T-helper 1 cell treated with Interleukin-12 subunit alpha and Interleukin-12 subunit beta and Interleukin-4 antibody, amounts not matched to agents 30 ng/mL and 1 ng/mL, for 36 hours (primary cell): ENCODE measurements at regions not wholly inside any gene's neighbourhood (a gene's known extent, or its start where the extent isn't known, plus 50 kb on each side); places are given as distances from the start of the nearest gene placed in this dataset.

Experiments used
- intact Hi-C: fragments of 100-400 bp; cut with micrococcal nuclease; formaldehyde crosslinking; loops from one replicate; pipeline ENCODE4 v1.15.1; 2024

DNA sequence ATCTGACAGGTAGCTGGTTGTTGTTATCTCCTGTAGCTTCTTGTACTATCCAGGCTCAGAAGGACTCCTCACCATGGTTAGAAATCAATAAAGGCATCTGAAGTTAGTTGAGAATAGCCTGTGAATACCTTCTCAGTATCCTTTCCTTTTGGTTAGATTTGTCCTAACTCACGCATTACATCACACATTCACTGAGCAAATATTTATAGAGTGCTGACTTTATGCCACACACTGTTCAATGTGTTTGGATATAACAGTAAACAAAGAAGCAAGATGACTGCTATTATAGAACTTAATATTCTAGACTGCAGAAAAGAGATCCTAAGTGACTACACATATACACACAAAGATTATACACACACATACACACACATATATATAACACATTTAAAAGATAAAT lies 889.9 kb upstream of the CHAC2 start:
- intact Hi-C loops, result no loop called here

GRCh38 chr2:52874466-52875106 lies 893.0 kb upstream of the CHAC2 start:
- intact Hi-C loops, result no loop called here

DNA sequence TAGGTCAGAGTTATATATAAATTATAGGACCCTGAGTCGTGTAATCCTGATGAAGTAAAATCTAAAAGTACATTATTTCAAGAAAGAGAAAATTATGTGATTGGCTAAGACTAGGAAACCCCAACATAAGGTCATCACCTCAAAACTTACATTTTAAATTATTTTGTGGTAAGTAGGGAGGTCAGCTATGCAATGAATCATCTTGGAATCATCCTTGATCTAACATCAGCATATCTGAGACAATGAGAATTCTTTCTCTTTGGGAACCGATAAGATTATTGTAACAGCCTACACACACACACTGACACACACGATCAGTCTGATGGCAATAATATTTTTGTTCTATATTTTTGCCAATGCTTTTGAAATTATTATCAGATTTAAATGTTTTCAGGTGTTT lies 904.8 kb upstream of the CHAC2 start:
- intact Hi-C loops, result no loop called here

GRCh38 chr2:52861596-52861995 lies 906.0 kb upstream of the CHAC2 start:
- intact Hi-C loops, result no loop called here

DNA sequence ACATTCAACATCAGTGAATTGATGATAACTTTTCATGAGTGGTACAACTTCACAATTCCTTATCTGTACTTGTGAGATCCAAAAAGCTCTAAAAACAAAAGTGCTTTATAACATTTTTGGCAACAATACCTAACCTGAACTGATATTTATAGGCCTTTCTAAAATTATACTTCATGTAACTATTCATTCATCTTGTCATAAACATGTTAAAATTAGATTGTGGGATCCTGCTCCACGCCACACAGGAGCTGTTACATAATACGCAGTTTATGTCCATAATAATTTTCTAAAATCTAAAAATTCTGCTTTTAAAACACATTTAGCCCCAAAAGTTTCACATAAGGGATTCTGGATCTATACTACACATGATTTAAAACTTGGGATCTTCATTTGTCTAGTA lies 908.5 kb upstream of the CHAC2 start:
- intact Hi-C loops, result no loop called here

- intact Hi-C loops, result no loop called here
Observed at GRCh38 chr2:52857722-52858121, 909.9 kb upstream of the CHAC2 start.

- intact Hi-C loops, result no loop called here
Observed at GRCh38 chr2:52852006-52852405, 915.6 kb upstream of the CHAC2 start.

GRCh38 chr2:52844701-52845423 lies 922.7 kb upstream of the CHAC2 start:
- intact Hi-C loops, result no loop called here

DNA sequence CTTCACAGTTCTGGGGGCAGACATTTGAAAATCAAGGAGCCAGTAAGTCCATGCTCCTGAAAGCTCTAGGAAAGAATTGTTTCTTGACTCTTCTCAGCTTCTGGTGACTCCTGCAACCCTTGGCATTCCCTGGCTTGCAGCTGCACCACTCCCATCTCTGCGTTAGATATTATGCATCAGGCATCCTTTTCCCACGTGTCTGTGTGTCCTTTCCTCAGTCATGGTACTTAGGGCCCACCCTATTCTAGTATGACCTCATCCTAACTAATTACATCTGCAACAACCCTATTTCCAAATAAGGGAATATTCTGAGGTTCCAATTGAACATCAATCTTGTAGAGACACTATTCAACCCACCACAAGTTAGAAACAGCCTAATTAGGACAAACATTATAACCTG lies 931.7 kb upstream of the CHAC2 start:
- intact Hi-C loops, result no loop called here

DNA sequence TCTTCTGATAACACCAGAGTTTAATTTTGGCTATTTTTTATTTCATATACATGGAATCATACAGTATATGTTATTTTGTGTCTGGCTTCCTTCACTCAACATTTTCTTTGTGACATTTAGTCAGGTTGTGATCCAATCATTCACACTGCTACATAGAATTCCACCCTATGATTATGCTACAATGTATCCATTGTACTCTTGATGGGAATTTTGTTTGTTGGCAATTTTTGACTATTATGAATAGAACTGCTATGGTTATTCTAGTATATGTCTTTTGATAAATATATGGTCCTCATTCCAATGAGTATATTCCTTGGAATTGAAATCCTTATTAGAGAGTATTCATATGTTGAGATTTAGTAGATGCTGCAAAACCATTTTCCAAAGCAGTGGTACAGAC lies 936.4 kb upstream of the CHAC2 start:
- intact Hi-C loops, result no loop called here

- intact Hi-C loops, result no loop called here
Observed at GRCh38 chr2:52828112-52828511, 939.5 kb upstream of the CHAC2 start.

GRCh38 chr2:52821631-52822030 lies 946.0 kb upstream of the CHAC2 start:
- intact Hi-C loops, result no loop called here

- intact Hi-C loops, result no loop called here
Observed at GRCh38 chr2:52818958-52819357, 948.6 kb upstream of the CHAC2 start.

DNA sequence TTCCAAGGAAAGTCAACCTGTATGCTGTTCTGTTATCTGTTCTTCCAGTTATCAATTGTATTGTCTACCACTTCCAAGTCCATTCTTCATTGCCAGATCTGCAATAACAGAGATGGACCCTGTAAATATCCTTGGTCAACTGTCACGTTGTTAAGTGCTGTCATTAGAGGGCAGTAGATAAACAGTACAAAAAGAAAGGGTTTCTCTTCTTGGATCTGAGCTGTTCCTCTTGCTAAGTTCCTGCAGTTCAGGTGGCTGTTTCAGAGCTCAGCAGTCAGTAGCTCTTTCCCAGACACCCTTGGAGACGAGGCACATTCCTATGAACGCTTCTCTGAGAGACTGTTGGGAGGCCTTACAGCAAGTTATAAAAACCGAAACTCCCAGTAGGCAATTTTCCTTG lies 957.1 kb upstream of the CHAC2 start:
- intact Hi-C loops, result no loop called here

GRCh38 chr2:52805901-52806410 lies 961.6 kb upstream of the CHAC2 start:
- intact Hi-C loops, result no loop called here

DNA sequence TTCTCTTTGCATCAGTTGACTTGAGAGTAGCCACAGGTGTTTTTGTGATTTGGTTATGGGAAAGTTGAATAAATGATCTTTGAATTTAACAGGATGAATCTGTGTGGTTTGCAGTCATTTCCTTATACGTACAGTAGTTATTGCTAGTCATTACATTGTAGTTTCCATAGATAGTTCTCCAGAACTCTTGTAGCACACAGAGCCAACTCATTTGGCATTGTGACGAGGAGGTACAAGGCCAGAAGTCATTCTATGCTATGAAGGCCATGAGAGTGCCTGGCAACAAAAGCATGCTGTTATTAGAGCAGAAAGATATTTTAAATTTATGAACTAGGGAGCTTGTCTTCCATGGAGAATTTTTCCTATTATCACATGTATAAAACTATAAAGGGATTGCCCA lies 973.0 kb upstream of the CHAC2 start:
- intact Hi-C loops, result no loop called here

DNA sequence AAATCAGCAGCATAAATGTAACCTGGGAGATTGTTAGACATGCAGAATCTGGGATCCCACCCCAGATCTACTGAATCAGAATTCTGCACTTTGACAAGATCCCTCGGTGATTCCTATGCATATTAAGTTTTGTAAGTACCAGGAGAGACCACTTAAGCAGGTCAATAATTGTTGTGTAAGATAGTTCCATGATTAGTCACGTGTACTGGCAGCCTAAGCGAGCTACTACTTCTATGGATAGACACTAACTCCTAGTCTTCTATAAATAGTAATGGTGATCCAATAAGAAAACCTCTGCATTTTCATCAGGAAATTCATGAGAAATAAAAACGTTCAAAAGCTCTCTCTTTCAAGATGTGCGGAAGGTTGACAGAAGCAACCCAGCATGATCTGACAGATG lies 988.2 kb upstream of the CHAC2 start:
- intact Hi-C loops, result no loop called here

GRCh38 chr2:52776571-52776970 lies 991.0 kb upstream of the CHAC2 start:
- intact Hi-C loops, result no loop called here

DNA sequence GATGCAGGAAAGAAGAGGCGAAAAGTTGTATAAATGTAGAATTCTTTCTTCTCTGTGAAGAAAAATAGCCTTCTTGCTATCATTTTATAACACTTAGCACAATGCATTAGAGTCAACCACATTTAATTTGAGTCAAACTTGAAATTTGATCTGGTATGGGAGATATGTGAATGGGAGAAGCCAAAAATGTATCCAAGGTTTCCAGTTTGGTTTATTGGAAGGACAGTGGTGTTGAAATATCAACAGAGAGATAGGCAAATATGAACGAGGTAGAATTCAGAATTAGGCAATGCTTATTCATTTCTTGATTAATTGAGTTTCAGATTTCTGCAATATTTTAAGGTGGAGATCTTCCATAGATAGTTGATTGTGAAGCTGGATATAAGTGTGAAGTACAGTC lies 991.9 kb upstream of the CHAC2 start:
- intact Hi-C loops, result no loop called here

- intact Hi-C loops, result no loop called here
Observed at GRCh38 chr2:52765735-52766134, 1001.9 kb upstream of the CHAC2 start.

DNA sequence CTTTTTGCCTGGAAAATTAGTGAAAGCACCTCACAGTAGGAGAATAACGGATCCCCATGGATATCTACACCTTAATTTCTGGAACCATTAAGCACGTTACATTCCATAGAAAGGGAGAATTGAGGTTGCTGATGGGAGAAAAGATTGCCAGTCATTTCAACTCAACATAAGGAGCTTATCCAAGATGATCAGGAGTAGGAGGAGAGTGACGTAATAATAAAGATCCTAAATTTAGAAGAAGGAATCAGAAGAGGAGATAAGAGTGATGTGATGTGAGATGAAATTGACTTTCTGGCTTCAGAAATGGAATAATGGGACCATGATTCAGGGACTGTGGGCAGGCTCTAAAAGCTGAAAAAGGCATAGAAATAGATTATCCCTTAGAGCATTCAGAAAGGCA lies 1017.8 kb upstream of the CHAC2 start:
- intact Hi-C loops, result no loop called here

DNA sequence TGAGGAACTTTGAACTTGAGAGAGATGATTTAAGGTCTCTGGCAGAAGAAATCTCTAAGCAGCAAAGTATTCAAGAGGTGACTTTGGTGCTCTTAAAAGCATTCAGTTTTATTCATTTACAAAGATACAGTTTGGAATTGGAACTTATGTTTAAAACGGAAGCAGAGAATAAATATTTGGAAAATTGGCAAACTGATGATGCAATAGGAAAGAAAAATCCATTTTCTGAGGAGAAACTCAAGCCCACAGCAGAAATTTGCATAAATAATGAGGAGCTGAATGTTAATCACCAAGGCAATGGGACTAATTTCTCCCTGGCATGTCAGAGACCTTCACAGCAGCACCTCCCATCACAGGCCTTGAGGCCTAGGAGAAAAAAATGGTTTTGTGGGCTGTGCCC lies 1022.5 kb upstream of the CHAC2 start:
- intact Hi-C loops, result no loop called here

DNA sequence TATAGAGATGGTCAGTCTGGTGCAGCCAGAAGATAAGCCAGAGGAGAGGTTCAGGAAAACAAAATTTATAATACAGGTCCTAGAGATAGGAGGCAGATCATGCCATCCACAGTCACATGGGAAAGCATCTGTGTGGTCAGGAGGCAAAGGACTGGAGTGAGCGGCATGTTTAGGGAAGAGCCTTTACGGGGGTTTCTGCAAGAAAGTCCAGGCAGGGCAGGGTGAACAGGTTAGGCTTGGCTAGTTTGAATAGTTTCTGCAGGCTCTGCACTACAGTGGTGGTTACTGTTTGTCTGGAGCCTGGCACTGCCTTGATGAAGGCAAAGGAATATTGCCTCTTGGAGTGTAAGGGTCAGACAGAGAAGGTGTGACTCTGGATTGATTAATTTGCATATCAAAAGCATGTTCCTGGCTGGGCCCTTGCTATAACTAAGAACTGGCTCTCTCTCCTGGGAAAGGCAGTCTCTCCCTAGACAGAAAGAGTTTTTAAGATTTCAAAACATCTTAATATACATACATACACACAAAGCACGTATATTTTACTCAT lies 1034.7 kb upstream of the CHAC2 start:
- intact Hi-C loops, result no loop called here
